A549 (cell line): ENCODE measurements at regions not wholly inside any gene's neighbourhood (a gene's known extent, or its start where the extent isn't known, plus 50 kb on each side); places are given as distances from the start of the nearest gene placed in this dataset.

Experiments
- ATAC-seq, 2 experiments: fragments of 200-7000 bp in 1 of 2; fragments of >200 bp in 1 of 2; cut with Nextera tagmentation in 1 of 2; cut with Tn5 transposase in 1 of 2; 3 replicates each; pipeline versions ENCODE4 v1.8.0 to v1.9.1; 2018 to 2020; ENCODE audit warnings: mild to moderate bottlenecking in 1 of 2, moderate library complexity in 1 of 2
- CTCF ChIA-PET: fragments of 300-600 bp; sonication (Branson Sonifier 250); formaldehyde crosslinking; extraction: SDS; loops from one replicate; lab custom pipeline; 2021; ENCODE audit warnings: antibody characterized with exemption, inconsistent platforms; lab: Yijun Ruan, JAX
- POLR2A ChIA-PET: fragments of 350-600 bp; formaldehyde crosslinking; extraction: SDS; loops from one replicate; lab custom pipeline; 2021; ENCODE audit warnings: antibody characterized with exemption, inconsistent platforms; lab: Yijun Ruan, JAX
- DNase-seq, 2 experiments: peaks; one replicate each; pipeline versions ENCODE4 v3.0.0 to v3.0.0-alpha.2; 2011 to 2016; ENCODE audit warnings: low read depth in 1 of 2, low spot score in 1 of 2
- FAIRE-seq: peaks from 2 replicates; lab custom pipeline; 2011; peaks lifted over from hg19 to GRCh38; lab: Jason Lieb, UNC
- H3K27ac ChIP-seq, 2 experiments: fragments of >200 bp; sonication (Bioruptor Twin); formaldehyde crosslinking; 3 replicates each; pipeline ENCODE4 v1.5.1; 2016 to 2017
- H3K4me1 ChIP-seq: fragments of >200 bp; sonication (Bioruptor Twin); formaldehyde crosslinking; 3 replicates; pipeline ENCODE4 v1.6.1; 2016
- H3K4me2 ChIP-seq: fragments of >200 bp; sonication (Bioruptor Twin); formaldehyde crosslinking; 3 replicates; pipeline ENCODE4 v1.6.1; 2016
- H3K4me3 ChIP-seq: fragments of >200 bp; sonication (Bioruptor Twin); formaldehyde crosslinking; 3 replicates; pipeline ENCODE4 v1.5.1; 2016
- H3K9me3 ChIP-seq: fragments of >200 bp; sonication (Bioruptor Twin); formaldehyde crosslinking; 3 replicates; pipeline ENCODE4 v1.6.1; 2016
- ATOH8 ChIP-seq: fragments of 250-450 bp; sonication (Bioruptor Pico); IDR thresholded peaks from 2 replicates; pipeline ENCODE4 v1.5.0; 2020; ENCODE audit warnings: low read depth, mild to moderate bottlenecking, moderate library complexity
- BHLHE40 ChIP-seq: IDR thresholded peaks from 2 replicates; pipeline ENCODE4 v1.6.1; 2012; ENCODE audit warnings: low read depth, low read length, inconsistent platforms
- CBX2 ChIP-seq: fragments of 200-600 bp; sonication (generic); IDR thresholded peaks from 2 replicates; pipeline ENCODE4 v1.6.1; 2016; ENCODE audit warnings: low read depth, mild to moderate bottlenecking, borderline replicate concordance
- CHD2 ChIP-seq: fragments of 150-350 bp; IDR thresholded peaks from 2 replicates; pipeline ENCODE4 v1.6.1; 2014; ENCODE audit warnings: low read length; ENCODE audit not compliant: partially characterized antibody
- E2F6 ChIP-seq: IDR thresholded peaks from 2 replicates; pipeline ENCODE4 v1.6.1; 2012; ENCODE audit warnings: low read depth, borderline replicate concordance
- EHMT2 ChIP-seq: fragments of 200-600 bp; sonication (generic); IDR thresholded peaks from 2 replicates; pipeline ENCODE4 v1.6.1; 2016; ENCODE audit warnings: antibody characterized with exemption, low read depth, mild to moderate bottlenecking, moderate library complexity
- EP300 ChIP-seq, 2 experiments: fragments of >200 bp; sonication (Bioruptor Twin); formaldehyde crosslinking; IDR thresholded peaks; 2 replicates in 1 of 2; 3 replicates in 1 of 2; pipeline ENCODE4 v1.6.1; 2016 to 2017
- FOXS1 ChIP-seq: fragments of 250-450 bp; sonication (Bioruptor Pico); IDR thresholded peaks from 2 replicates; pipeline ENCODE4 v1.5.0; 2020; ENCODE audit warnings: mild to moderate bottlenecking, moderate library complexity
- HDAC2 ChIP-seq: fragments of 200-600 bp; sonication (generic); IDR thresholded peaks from 2 replicates; pipeline ENCODE4 v1.6.1; 2016
- HES2 ChIP-seq: fragments of >200 bp; sonication (Bioruptor Twin); formaldehyde crosslinking; IDR thresholded peaks from 2 replicates; pipeline ENCODE4 v1.6.1; 2016
- HEYL ChIP-seq: fragments of 250-450 bp; sonication (Bioruptor Pico); IDR thresholded peaks from 2 replicates; pipeline ENCODE4 v1.8.0; 2021; ENCODE audit warnings: mild to moderate bottlenecking, moderate library complexity
- HOXA7 ChIP-seq: fragments of 250-450 bp; sonication (Bioruptor Pico); IDR thresholded peaks from 2 replicates; pipeline ENCODE4 v1.5.0; 2020; ENCODE audit warnings: mild to moderate bottlenecking, moderate library complexity
- HOXB5 ChIP-seq: fragments of 250-450 bp; sonication (Bioruptor Pico); IDR thresholded peaks from 2 replicates; pipeline ENCODE4 v1.5.0; 2020; ENCODE audit warnings: mild to moderate bottlenecking, moderate library complexity
- NR3C1 ChIP-seq: fragments of >200 bp; sonication (Bioruptor Twin); formaldehyde crosslinking; IDR thresholded peaks from 3 replicates; pipeline ENCODE4 v1.6.1; 2017
- PBX3 ChIP-seq: IDR thresholded peaks from 2 replicates; pipeline ENCODE4 v1.6.1; 2012
- POLR2AphosphoS2 ChIP-seq: conservative IDR thresholded peaks from 2 replicates; pipeline ENCODE4 v1.6.1; 2012; ENCODE audit warnings: low read length, improper control_type of control experiment, inconsistent platforms
- RAD21 ChIP-seq, 2 experiments: fragments of >200 bp in 1 of 2; sonication (Bioruptor Twin) in 1 of 2; formaldehyde crosslinking in 1 of 2; IDR thresholded peaks in 1 of 2; conservative IDR thresholded peaks in 1 of 2; 2 replicates in 1 of 2; 3 replicates in 1 of 2; pipeline ENCODE4 v1.6.1; 2012 to 2018; ENCODE audit warnings: inconsistent platforms in 1 of 2
- REST ChIP-seq: fragments of 200-600 bp; sonication (generic); IDR thresholded peaks from 2 replicates; pipeline ENCODE4 v1.6.1; 2016; ENCODE audit warnings: antibody characterized with exemption, mild to moderate bottlenecking, moderate library complexity
- RNF2 ChIP-seq: fragments of 200-600 bp; sonication (generic); IDR thresholded peaks from 2 replicates; pipeline ENCODE4 v1.6.1; 2016; ENCODE audit warnings: low read depth, mild to moderate bottlenecking, antibody characterized with exemption, moderate library complexity, borderline replicate concordance
- SMC3 ChIP-seq: fragments of >200 bp; sonication (Bioruptor Twin); formaldehyde crosslinking; IDR thresholded peaks from 3 replicates; pipeline ENCODE4 v1.6.1; 2018; ENCODE audit warnings: inconsistent platforms
- SREBF2 ChIP-seq: fragments of 450-650 bp; IDR thresholded peaks from 2 replicates; pipeline ENCODE4 v1.6.1; 2014; ENCODE audit warnings: mild to moderate bottlenecking, moderate library complexity
- ZSCAN20 ChIP-seq: fragments of 250-450 bp; sonication (Bioruptor Pico); IDR thresholded peaks from 2 replicates; pipeline ENCODE4 v1.8.0; 2022; ENCODE audit warnings: mild to moderate bottlenecking, moderate library complexity
- WGBS: methylation state at CpG from one replicate; pipeline ENCODE4 v1.1.6; 2017; ENCODE audit errors: missing lambda C conversion rate; 5-methylcytosine and 5-hydroxymethylcytosine counted together

- Histone ChIP-seq H3K4me1 (no peaks in the 10 kb centered on the region), H3K4me2 (no peak overlapping the region), H3K27ac (no peak overlapping the region), H3K9me3 (no peaks in the 10 kb centered on the region), H3K4me3 (no peak overlapping the region)
- ChIA-PET CTCF (interaction anchor here (1.1 to 6.6 kb wide), 2 partner anchors 920 to 943 kb away, joined by 4 to 64 read pairs; no protein-coding TSS in a partner anchor), POLR2A (no interaction called here)
- no peak for TF ChIP-seq SMC3
- no peak for TF ChIP-seq BHLHE40
- TF ChIP-seq RAD21 (conservative IDR thresholded peaks at IDR 0.05 in 1 of 2, IDR thresholded peaks at IDR 0.05 in 1 of 2), result no peak
- no peak for TF ChIP-seq HOXA7
- no peak for TF ChIP-seq CBX2
- no peak for TF ChIP-seq NR3C1
- no peak for TF ChIP-seq POLR2AphosphoS2
- no peak for TF ChIP-seq EP300 (IDR thresholded peaks at IDR 0.05)
- ATAC-seq (no peak), DNase-seq (no peak), FAIRE-seq (no peak)
- 4% methylated on average over 1 of the region's 1 CpG for WGBS
Measured at GRCh38 chr2:138831691-138832090, 51.5 kb upstream of the NXPH2 start.

GRCh38 chr2:138831154-138831553 lies 51.0 kb upstream of the NXPH2 start:
- Histone ChIP-seq H3K4me2 (no peak overlapping the region), H3K4me3 (no peak overlapping the region), H3K4me1 (no peaks in the 10 kb centered on the region), H3K27ac (no peak overlapping the region), H3K9me3 (no peaks in the 10 kb centered on the region)
- no peak for ATAC-seq
- TF ChIP-seq REST (no peak), HEYL (CRISPR knock-in tag) (no peak), CHD2 (no peak), ATOH8 (CRISPR knock-in tag) (no peak), NR3C1 (no peak), ZSCAN20 (CRISPR knock-in tag) (no peak)
- DNase-seq, result no peak
- no peak for FAIRE-seq
- ChIA-PET CTCF (interaction anchor here (1.0 to 6.6 kb wide), 2 partner anchors 942 to 969 kb away, joined by 3 to 64 read pairs; no protein-coding TSS in a partner anchor), POLR2A (no interaction called here)
- 11% methylated on average over 2 of the region's 2 CpGs for WGBS

- Histone ChIP-seq H3K27ac (no peak overlapping the region), H3K4me1 (no peaks in the 10 kb centered on the region), H3K9me3 (no peaks in the 10 kb centered on the region), H3K4me3 (no peak overlapping the region), H3K4me2 (no peak overlapping the region)
- 48% methylated on average over 2 of the region's 2 CpGs for WGBS
- DNase-seq (no peak), FAIRE-seq (no peak), ATAC-seq (no peak)
- ChIA-PET CTCF (interaction anchor here (1.0 to 6.6 kb wide), 4 partner anchors 10 to 969 kb away, joined by 3 to 83 read pairs (median 34); no protein-coding TSS in a partner anchor), POLR2A (no interaction called here)
- TF ChIP-seq SREBF2 (no peak), HES2 (no peak), ATOH8 (CRISPR knock-in tag) (no peak), HDAC2 (no peak), E2F6 (no peak), RAD21 (conservative IDR thresholded peaks at IDR 0.05 in 1 of 2, IDR thresholded peaks at IDR 0.05 in 1 of 2) (no peak), REST (no peak), RNF2 (no peak), FOXS1 (CRISPR knock-in tag) (no peak), HOXB5 (CRISPR knock-in tag) (no peak), EHMT2 (no peak), PBX3 (no peak)
Measured at GRCh38 chr2:138830547-138830946, 50.4 kb upstream of the NXPH2 start.
